ENCODE measurements at regions not wholly inside any gene's neighbourhood (a gene's known extent, or its start where the extent isn't known, plus 50 kb on each side); places are given as distances from the start of the nearest gene placed in this dataset.

DNA sequence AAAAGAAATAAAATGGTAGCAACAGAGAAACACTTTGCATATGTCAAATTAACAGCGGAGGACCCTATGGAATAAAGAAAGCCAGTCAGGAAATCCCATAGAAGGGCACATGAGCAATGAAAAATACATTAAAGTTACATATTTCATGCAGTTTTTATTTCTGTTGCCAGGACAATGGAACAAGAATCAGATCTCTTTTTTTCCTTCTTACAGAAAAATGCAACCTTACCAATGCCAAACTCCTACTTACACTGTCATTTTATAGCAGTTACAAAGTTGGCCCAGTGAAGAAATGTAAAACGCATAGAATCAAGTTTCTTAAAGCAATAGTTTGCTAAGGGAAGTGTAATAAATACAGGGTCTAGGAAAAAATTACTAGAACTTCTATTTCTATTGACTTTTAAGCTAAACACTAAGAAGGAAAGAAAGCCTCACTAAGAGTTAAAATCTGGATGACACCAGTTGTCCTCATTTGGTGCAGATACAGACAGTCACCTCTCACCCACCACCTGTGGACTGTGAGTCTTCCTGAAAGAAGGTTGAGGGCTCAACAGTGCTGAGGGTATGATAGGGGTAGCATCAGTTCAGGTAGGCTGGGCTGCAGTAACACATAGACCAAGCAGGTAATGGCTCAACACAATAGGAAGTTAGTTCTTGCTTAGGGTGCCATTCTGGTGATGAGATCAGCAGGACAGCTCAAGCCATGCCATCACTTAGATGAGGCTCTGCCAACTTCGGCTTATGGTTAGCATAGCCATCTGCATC is 224.6 kb downstream of the ANAPC10 start:
- Histone ChIP-seq H3K9me2 (replicated peaks; ENCODE audit: insufficient read depth) (no peaks in the 10 kb centered on the region), H3K36me3 (replicated peaks; ENCODE audit: insufficient read depth, low read depth) (no peaks in the 10 kb centered on the region), H4K20me1 (ENCODE audit: insufficient read depth, poor library complexity, severe bottlenecking) (no peaks in the 10 kb centered on the region), H3K4me1 (ENCODE audit: insufficient read depth) (peaks cover 5% of the 10 kb centered on the region), H2AFZ (no peak overlapping the region), H3K9me3 (ENCODE audit: low read depth) (no peaks in the 10 kb centered on the region), H3K27me3 (no peaks in the 10 kb centered on the region), H3K27ac (peak overlapping the region; percentile 69), H3K4me3 (no peak overlapping the region), H3K4me2 (peak overlapping the region; percentile 53), H3K79me2 (no peaks in the 10 kb centered on the region)
- 84% methylated on average over 3 of the region's 3 CpGs for WGBS (ENCODE audit: low lambda C conversion rate, missing lambda C conversion rate)
- TF ChIP-seq EZH2 (IDR thresholded peaks at IDR 0.05; ENCODE audit: borderline replicate concordance) (no peak), EZH2phosphoT487 (IDR thresholded peaks at IDR 0.05; ENCODE audit: low read depth, severe bottlenecking, unreplicated experiment) (no peak)
- TF ChIP-seq, protein P1, sequence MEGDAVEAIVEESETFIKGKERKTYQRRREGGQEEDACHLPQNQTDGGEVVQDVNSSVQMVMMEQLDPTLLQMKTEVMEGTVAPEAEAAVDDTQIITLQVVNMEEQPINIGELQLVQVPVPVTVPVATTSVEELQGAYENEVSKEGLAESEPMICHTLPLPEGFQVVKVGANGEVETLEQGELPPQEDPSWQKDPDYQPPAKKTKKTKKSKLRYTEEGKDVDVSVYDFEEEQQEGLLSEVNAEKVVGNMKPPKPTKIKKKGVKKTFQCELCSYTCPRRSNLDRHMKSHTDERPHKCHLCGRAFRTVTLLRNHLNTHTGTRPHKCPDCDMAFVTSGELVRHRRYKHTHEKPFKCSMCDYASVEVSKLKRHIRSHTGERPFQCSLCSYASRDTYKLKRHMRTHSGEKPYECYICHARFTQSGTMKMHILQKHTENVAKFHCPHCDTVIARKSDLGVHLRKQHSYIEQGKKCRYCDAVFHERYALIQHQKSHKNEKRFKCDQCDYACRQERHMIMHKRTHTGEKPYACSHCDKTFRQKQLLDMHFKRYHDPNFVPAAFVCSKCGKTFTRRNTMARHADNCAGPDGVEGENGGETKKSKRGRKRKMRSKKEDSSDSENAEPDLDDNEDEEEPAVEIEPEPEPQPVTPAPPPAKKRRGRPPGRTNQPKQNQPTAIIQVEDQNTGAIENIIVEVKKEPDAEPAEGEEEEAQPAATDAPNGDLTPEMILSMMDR (IDR thresholded peaks at IDR 0.05; ENCODE audit: poor library complexity) = no peak
- no peak for DNase-seq (ENCODE audit: low spot score)

DNA sequence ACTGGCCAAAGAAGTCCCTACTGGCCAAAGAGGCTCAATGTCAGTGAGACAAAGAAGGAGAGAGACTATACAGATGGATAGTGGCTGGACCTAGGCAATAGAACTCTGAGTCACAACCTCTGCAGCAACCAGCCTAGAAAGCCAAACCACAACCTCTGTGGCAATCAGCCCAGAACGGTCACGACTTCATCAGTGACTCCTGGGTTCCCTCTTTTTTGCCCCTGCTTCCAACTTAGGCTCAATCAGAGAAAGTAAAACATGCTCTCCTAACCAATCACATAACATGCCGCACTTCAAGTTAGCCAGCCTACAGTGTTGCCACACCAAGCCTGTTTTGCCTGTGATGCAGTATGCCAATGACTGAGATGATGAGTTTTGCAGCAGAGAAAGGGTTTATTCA is 203.4 kb downstream of the ANAPC10 start:
- H3K79me2 ChIP-seq = no peaks in the 10 kb centered on the region
- no peak overlapping the region for H3K4me2 ChIP-seq
- H3K9me2 ChIP-seq (replicated peaks; ENCODE audit: insufficient read depth) = no peaks in the 10 kb centered on the region
- no peaks in the 10 kb centered on the region for H4K20me1 ChIP-seq (ENCODE audit: insufficient read depth, poor library complexity, severe bottlenecking)
- DNase-seq (ENCODE audit: low spot score) = no peak
- H3K27ac ChIP-seq = no peak overlapping the region
- H3K36me3 ChIP-seq (replicated peaks; ENCODE audit: insufficient read depth, low read depth) = no peaks in the 10 kb centered on the region
- WGBS (ENCODE audit: low lambda C conversion rate, missing lambda C conversion rate) = 91% methylated on average over 3 of the region's 3 CpGs
- TF ChIP-seq EZH2phosphoT487 (IDR thresholded peaks at IDR 0.05; ENCODE audit: low read depth, severe bottlenecking, unreplicated experiment) = no peak
- no peak for TF ChIP-seq EZH2 (IDR thresholded peaks at IDR 0.05; ENCODE audit: borderline replicate concordance)
- TF ChIP-seq, protein P1 (IDR thresholded peaks at IDR 0.05; ENCODE audit: poor library complexity) = no peak
- no peaks in the 10 kb centered on the region for H3K27me3 ChIP-seq
- no peaks in the 10 kb centered on the region for H3K4me1 ChIP-seq (ENCODE audit: insufficient read depth)
- no peak overlapping the region for H2AFZ ChIP-seq
- H3K4me3 ChIP-seq = no peak overlapping the region
- H3K9me3 ChIP-seq (ENCODE audit: low read depth) = no peaks in the 10 kb centered on the region

DNA sequence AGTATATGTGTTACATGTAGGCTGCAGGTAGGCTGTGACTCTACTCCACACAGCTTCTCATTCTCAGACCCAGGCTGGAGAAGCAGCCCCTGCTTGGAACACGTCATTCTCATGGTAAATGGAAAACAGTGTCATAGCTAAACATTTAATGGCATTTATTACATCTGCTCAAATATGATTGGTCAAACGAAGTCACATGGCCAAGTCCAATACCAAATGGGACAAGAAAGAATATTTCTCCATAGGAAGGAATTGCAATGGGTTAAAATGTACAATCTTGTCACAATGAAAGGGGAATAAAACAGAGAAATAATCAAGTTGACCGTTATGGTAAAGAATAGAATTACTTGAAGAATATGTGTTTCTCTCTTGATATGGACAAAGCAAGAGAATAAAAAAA is 198.6 kb downstream of the ANAPC10 start:
- no peak overlapping the region for H3K4me3 ChIP-seq
- no peak for DNase-seq (ENCODE audit: low spot score)
- 87% methylated on average over 3 of the region's 3 CpGs for WGBS (ENCODE audit: low lambda C conversion rate, missing lambda C conversion rate)

More for the DNA sequence above, 198.6 kb downstream of the ANAPC10 start:
- Histone ChIP-seq H3K79me2 (no peaks in the 10 kb centered on the region), H3K9me2 (replicated peaks; ENCODE audit: insufficient read depth) (no peaks in the 10 kb centered on the region), H3K27ac (no peak overlapping the region), H3K9me3 (ENCODE audit: low read depth) (no peaks in the 10 kb centered on the region), H2AFZ (no peak overlapping the region), H3K4me1 (ENCODE audit: insufficient read depth) (no peaks in the 10 kb centered on the region), H3K4me2 (no peak overlapping the region), H3K27me3 (no peaks in the 10 kb centered on the region), H4K20me1 (ENCODE audit: insufficient read depth, poor library complexity, severe bottlenecking) (no peaks in the 10 kb centered on the region), H3K36me3 (replicated peaks; ENCODE audit: insufficient read depth, low read depth) (no peaks in the 10 kb centered on the region)
- TF ChIP-seq EZH2phosphoT487 (IDR thresholded peaks at IDR 0.05; ENCODE audit: low read depth, severe bottlenecking, unreplicated experiment) (no peak), EZH2 (IDR thresholded peaks at IDR 0.05; ENCODE audit: borderline replicate concordance) (no peak)
- TF ChIP-seq, protein P1 (IDR thresholded peaks at IDR 0.05; ENCODE audit: poor library complexity) = no peak

Measured in hepatocyte (in vitro differentiated cells).